Activated T-cell treated with anti-CD3 and anti-CD28 coated beads for 24 hours (primary cell): ENCODE measurements at regions not wholly inside any gene's neighbourhood (a gene's known extent, or its start where the extent isn't known, plus 50 kb on each side); places are given as distances from the start of the nearest gene placed in this dataset.
"Not testable (repeated sequence)": the region's sequence is repeated elsewhere in the genome, so short reads cannot be mapped to it uniquely, and the experiment has no call there.

ENCODE experiments used
- DNase-seq: peaks from one replicate; pipeline ENCODE4 v3.0.0-alpha.2; 2020; ENCODE audit warnings: low read depth

GRCh38 chr4:12053966-12054365 lies 625.3 kb upstream of the HS3ST1 start:
- no peak for DNase-seq

DNA sequence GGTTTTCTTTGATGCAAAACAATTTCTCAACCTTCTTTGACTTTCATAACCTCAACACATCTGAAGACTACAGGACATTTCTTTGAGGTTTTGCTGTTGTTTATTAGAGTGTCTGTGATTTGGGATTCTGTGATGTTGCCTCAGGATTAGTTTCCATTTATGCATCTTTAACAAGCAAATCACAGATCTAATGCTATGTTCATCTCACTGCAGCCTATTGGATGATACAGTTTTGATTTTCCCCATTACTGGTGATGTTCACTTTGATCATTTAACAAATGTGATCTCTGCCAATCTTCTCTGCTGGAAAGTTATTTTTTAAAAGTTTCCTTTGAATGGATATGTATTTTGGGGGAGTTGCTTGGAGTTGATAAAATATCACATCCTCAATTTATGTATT lies 624.9 kb upstream of the HS3ST1 start:
- DNase-seq, result no peak

DNA sequence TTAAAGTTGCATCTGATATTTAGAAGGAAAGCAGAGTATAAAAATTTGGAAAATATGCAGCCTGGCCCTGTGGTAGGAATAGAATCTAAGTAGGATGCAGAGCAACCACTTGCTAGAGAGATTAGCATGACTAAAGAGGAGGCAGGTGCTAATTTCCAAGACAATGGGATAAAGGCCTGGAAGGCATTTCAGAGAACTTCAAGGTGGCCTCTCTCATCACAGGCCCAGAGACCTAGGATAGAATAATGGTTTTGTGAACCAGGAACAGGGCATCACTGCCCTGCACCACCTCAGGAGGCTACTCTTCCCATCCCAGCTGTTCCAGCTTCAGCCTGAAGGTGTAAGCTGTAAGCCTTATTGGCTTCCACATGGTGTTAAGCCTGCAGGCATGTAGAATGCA lies 621.7 kb upstream of the HS3ST1 start:
- no peak for DNase-seq

- no peak for DNase-seq
These were observed 614.1 kb upstream of the HS3ST1 start for GRCh38 chr4:12042818-12043217.

DNA sequence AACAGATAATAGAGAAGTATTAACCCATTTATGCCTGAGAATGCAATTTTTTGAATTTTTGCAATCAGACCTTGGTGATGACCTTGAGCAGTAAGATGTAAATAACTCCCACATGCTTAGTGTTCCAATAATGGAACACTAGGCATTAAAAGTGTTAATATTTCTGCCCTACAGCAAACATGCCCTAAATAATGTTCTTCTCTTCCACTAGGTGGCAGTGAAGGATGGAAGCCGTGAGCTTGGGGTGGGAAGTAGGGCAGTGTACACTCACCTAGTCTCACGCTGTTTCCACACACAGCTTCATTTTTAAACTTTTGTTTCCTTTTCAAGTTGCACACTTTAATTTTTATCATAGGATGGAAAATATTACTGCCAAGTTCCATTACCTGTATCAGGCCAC lies 613.1 kb upstream of the HS3ST1 start:
- DNase-seq, result no peak

GRCh38 chr4:12036450-12036849 lies 607.8 kb upstream of the HS3ST1 start:
- no peak for DNase-seq

GRCh38 chr4:12028258-12028657 lies 599.6 kb upstream of the HS3ST1 start:
- DNase-seq, result no peak

GRCh38 chr4:12022409-12022808 lies 593.7 kb upstream of the HS3ST1 start:
- no peak for DNase-seq

DNA sequence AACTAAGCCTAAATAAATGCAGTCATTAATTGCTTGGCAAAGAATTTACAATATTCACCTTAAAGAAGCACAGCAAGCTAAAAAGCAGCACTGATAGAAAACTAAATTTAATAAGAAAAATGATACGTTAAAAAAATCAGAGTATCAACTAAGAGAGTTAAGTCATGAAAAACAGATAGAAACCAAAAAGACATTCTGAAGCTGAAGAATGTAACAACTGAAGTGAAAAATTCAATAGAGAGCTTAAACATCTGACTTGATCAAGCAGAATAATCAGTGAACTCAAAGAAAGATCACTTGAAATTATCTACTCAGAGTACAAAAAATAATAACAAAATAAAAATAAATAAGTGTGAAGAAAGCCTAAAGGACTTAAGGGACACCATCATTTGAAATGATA lies 588.0 kb upstream of the HS3ST1 start:
- no peak for DNase-seq

DNA sequence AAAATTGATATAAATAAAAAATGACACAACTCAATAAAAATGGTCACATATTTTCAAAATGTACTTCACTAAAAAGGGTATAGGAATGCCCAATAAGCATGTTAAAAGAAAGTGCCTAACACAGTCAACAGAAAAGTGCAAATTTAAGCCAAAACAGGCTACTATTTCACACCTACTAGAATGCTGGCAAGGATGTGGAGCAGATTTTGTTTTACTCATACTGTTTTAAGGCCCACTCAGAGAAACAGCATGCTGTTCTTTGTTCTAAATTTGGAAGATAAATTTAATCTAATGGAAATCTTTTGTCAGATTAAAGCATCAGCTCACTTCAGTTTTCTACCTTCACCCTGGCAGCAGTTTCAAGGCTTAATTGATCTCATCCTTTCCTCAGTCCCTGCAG lies 576.8 kb upstream of the HS3ST1 start:
- no peak for DNase-seq

- not testable (repeated sequence) for DNase-seq
These were observed 567.9 kb upstream of the HS3ST1 start for GRCh38 chr4:11996581-11996980.

DNA sequence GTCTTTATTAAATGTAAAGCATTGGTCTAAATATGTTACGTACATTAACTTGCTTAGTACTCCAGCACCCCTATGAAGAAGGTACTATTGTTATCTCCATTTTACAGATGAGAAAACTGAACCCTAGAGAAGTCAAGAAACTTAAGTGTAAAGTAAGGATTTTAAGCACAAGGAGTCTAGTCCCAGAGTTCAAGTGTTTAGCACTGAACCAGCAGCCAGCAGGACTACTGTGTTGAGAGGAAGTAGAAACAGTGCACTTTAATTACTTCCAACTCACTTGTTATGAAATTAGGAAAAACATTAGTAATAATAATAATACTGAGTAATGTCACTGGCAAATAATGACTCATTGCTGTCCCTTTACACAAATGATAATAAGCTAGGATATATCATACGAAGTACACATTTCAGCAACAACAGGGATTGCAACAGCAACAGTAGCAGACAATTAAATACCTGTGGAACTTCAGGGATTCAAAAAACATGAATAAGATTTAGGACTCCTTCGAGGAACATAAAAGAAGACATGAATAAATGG lies 548.1 kb upstream of the HS3ST1 start:
- no peak for DNase-seq

DNA sequence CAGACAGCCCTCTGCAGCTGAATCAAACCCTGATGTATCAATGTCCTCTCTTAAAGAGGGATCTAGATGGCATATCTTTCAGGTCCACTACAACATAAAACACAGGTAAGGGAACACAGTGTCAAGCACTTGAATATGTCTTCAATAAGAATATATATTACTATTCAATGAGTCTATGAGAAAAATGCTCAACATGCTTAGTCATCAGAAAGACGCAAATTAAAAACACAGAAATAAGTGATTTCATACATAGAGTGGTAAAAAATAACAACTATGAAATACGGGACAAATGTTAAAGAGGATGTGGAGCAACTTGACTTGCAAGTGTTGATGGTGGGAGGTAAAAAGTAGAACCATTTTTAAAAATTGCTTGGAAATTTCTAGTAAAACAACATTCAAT lies 544.6 kb upstream of the HS3ST1 start:
- no peak for DNase-seq

DNA sequence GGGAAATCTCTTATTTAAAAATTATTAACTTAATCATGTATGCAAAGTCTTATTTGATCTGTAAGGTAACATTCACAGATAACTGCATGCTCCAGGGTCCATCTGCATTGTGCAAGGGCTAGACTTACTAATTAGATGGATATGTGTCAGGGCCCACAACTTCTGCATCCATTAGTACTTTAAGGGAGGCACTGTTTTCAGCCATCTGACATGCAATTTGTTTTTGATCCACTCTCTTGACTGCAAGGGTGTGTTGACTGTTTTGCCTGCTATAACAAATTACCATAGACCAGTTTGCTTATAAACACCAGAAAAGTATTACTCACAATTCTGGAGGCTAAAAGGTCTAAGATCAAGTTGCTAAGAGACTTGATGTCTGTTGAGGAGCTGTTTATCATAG lies 542.1 kb upstream of the HS3ST1 start:
- DNase-seq, result no peak

DNA sequence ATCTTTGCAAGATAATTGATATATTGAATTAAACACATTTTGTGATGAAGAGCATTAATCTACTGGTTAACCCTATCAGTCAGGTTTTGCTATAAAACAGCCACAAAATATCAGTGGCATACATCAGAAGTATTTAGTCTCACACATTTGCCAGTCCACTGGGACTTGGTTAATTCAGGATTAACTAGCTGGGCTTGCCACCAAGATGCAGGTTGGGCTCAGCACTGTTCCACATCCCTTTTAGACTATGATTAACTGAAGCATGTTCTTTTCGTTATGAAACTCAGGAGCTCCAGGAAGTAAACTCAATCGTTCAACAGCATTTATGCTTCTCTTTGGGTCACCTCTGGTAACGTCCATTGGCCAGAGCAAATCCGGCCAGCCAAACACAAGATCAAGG lies 538.1 kb upstream of the HS3ST1 start:
- no peak for DNase-seq

GRCh38 chr4:11954093-11954492 lies 525.4 kb upstream of the HS3ST1 start:
- no peak for DNase-seq

DNA sequence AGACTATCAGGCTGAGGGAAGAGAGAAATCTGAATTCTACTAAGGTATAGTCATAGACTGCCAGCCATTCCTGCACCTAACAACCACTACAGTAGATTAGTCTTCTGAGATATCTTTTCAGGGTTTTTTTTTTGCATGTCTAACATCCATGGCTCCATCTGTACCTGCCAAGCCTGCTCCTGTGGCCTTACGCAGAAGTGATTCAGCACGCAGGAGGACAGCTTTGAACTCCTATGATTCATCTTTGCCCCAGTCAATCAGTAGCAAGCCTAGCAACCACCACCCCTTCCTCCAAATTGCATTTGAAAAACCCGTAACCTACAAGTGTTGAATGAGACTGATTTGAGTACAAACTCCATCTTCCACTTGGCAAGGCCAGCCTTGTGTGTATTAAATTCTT lies 520.7 kb upstream of the HS3ST1 start:
- no peak for DNase-seq

GRCh38 chr4:11947629-11948028 lies 518.9 kb upstream of the HS3ST1 start:
- not testable (repeated sequence) for DNase-seq

- DNase-seq, result no peak
These were observed 509.2 kb upstream of the HS3ST1 start for GRCh38 chr4:11937941-11938340.

GRCh38 chr4:11931266-11931820 lies 502.6 kb upstream of the HS3ST1 start:
- DNase-seq, result no peak

GRCh38 chr4:11929080-11929479 lies 500.4 kb upstream of the HS3ST1 start:
- DNase-seq, result no peak

DNA sequence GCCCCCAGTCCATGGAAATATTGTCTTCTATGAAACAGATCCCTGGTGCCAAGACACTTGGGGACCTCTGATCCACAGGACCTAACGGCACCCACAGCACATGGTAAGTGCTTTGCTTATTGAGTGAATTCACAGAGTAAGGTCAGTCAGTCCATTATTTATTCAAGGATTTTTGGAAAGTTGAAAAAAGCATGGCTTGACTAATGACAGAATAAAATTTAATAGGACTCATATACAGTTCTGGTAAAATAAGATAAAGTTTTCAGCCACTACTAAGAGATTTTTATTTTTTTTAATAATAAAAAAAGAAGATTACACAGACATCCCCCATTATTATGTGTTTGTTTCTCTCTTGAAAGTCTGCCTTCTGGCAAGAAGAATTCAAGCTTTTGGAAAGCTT lies 490.6 kb upstream of the HS3ST1 start:
- DNase-seq, result no peak

GRCh38 chr4:11914406-11914805 lies 485.7 kb upstream of the HS3ST1 start:
- DNase-seq, result no peak

- no peak for DNase-seq
These were observed 484.2 kb upstream of the HS3ST1 start for GRCh38 chr4:11912886-11913285.

GRCh38 chr4:11910812-11911211 lies 482.1 kb upstream of the HS3ST1 start:
- no peak for DNase-seq
